ENCODE measurements at regions not wholly inside any gene's neighbourhood (a gene's known extent, or its start where the extent isn't known, plus 50 kb on each side); places are given as distances from the start of the nearest gene placed in this dataset.
A peak's percentile ranks its signal among the peaks of the same experiment; 100 is the strongest.

- WGBS, 3 donors = 70 to 83% (median 77%) methylated on average over 2 of the region's 2 CpGs
- TF ChIP-seq CTCF (IDR thresholded peaks at IDR 0.05) (no peak), EP300 (IDR thresholded peaks at IDR 0.05) (no peak), POLR2A (IDR thresholded peaks at IDR 0.05) (no peak)
- intact Hi-C loops (cut with DNase I) = loop anchor here in 3 of 4 donors (5.0 to 10.0 kb wide), 3 partner anchors 1307 to 1427 kb away; no protein-coding TSS in a partner anchor
These were observed 65.6 kb upstream of the USP24 start for GRCh38 chr1:55280731-55281130.

GRCh38 chr1:55279627-55280026 lies 64.5 kb upstream of the USP24 start:
- no peak for TF ChIP-seq CTCF (IDR thresholded peaks at IDR 0.05)
- TF ChIP-seq POLR2A (IDR thresholded peaks at IDR 0.05) = no peak
- no peak for TF ChIP-seq EP300 (IDR thresholded peaks at IDR 0.05)
- H3K36me3 ChIP-seq = no peaks in the 10 kb centered on the region
- H3K27me3 ChIP-seq = no peaks in the 10 kb centered on the region
- no peak overlapping the region for H3K27ac ChIP-seq
- DNase-seq = no peak
- no peaks in the 10 kb centered on the region for H3K4me1 ChIP-seq (ENCODE audit: insufficient read depth)
- no peak overlapping the region for H3K4me3 ChIP-seq
- WGBS, 3 donors = 89 to 100% (median 97%) methylated on average over 3 of the region's 3 CpGs
- no peaks in the 10 kb centered on the region for H3K9me3 ChIP-seq
- intact Hi-C loops (cut with DNase I) = loop anchor here in 3 of 4 donors (5.0 to 10.0 kb wide), 5 partner anchors 137 to 1428 kb away; no protein-coding TSS in a partner anchor

More at GRCh38 chr1:55280731-55281130, 65.6 kb upstream of the USP24 start:
- no peaks in the 10 kb centered on the region for H3K4me1 ChIP-seq (ENCODE audit: insufficient read depth)
- no peaks in the 10 kb centered on the region for H3K36me3 ChIP-seq
- H3K4me3 ChIP-seq = no peak overlapping the region
- DNase-seq = no peak
- no peak overlapping the region for H3K27ac ChIP-seq
- no peaks in the 10 kb centered on the region for H3K27me3 ChIP-seq
- H3K9me3 ChIP-seq = no peaks in the 10 kb centered on the region

- H3K27me3 ChIP-seq = no peaks in the 10 kb centered on the region
- no peak for DNase-seq
- H3K4me3 ChIP-seq = no peak overlapping the region
- no peaks in the 10 kb centered on the region for H3K36me3 ChIP-seq
- no peaks in the 10 kb centered on the region for H3K4me1 ChIP-seq (ENCODE audit: insufficient read depth)
- no peak overlapping the region for H3K27ac ChIP-seq
- intact Hi-C loops (cut with DNase I) = loop anchor here in 3 of 4 donors (5.0 kb wide), 2 partner anchors 136 to 141 kb away; no protein-coding TSS in a partner anchor
- TF ChIP-seq CTCF (IDR thresholded peaks at IDR 0.05) (no peak), POLR2A (IDR thresholded peaks at IDR 0.05) (no peak), EP300 (IDR thresholded peaks at IDR 0.05) (no peak)
- 38 to 48% (median 40%) methylated on average over 2 of the region's 2 CpGs for WGBS, 3 donors
- no peaks in the 10 kb centered on the region for H3K9me3 ChIP-seq
These were observed 63.2 kb upstream of the USP24 start for GRCh38 chr1:55278378-55278777.

- intact Hi-C loops (cut with DNase I) = loop anchor here in 3 of 4 donors (5.0 kb wide), 2 partner anchors 135 to 140 kb away; no protein-coding TSS in a partner anchor
- Histone ChIP-seq H3K9me3 (no peaks in the 10 kb centered on the region), H3K4me3 (no peak overlapping the region), H3K27ac (no peak overlapping the region), H3K4me1 (ENCODE audit: insufficient read depth) (no peaks in the 10 kb centered on the region), H3K27me3 (no peaks in the 10 kb centered on the region), H3K36me3 (no peaks in the 10 kb centered on the region)
- TF ChIP-seq POLR2A (IDR thresholded peaks at IDR 0.05) (no peak), CTCF (IDR thresholded peaks at IDR 0.05) (peak; percentile 67 to 77 (median 69))
- WGBS, 3 donors = 21 to 34% (median 22%) methylated on average over 15 of the region's 15 CpGs
- DNase-seq = peak; percentile 75 to 85 (median 83)
These were observed 62.4 kb upstream of the USP24 start for GRCh38 chr1:55277377-55278130.

Measured in ovary (tissue), 7 donors.